HL-60/S4 (cell line): ENCODE measurements at regions not wholly inside any gene's neighbourhood (a gene's known extent, or its start where the extent isn't known, plus 50 kb on each side); places are given as distances from the start of the nearest gene placed in this dataset.

Experiments used
- in situ Hi-C: fragments of 300-500 bp; cut with MboI; formaldehyde crosslinking; loops from 2 replicates; pipeline ENCODE4 v1.14.3; 2022; ENCODE audit warnings: low sequenced_read_pairs

DNA sequence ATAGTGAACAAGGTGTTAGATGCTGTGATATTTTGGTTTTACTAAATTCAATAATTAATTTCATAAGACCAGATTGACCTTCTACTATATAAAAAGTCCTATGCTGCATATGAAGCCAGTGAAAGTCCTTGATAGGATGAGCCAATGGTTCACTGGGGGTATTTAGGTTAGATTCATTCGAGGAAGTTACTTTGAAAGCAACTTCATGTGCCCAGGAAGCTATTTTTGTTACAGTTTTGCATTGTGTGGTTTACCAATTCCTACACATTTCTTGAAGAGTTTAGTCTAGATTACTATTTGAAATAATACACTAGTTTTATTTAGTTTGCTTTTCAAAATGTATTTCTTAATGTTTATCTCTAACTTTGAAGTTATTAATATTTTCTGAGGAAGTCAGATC is 58.5 kb upstream of the RMST start:
- in situ Hi-C loops, result no loop called here

DNA sequence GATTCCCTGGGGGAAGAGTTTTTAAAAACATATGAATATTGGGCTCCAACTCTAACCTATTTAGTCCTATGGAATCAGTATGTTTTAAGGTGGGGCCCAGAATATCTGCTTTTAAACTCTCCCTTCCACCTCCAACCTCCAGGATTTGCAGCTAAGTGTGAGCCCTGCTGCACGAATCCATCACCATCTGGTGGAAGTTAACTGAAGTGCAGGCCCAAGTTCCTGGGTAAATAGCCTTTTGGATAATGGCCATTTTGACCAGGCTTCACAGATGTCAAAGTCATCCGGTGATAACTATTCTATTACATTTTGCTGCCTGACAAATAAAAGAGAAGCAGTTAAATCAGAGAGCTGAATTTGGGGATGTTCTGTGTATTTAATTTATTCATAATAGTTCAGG is 58.1 kb upstream of the RMST start:
- in situ Hi-C loops, result no loop called here

DNA sequence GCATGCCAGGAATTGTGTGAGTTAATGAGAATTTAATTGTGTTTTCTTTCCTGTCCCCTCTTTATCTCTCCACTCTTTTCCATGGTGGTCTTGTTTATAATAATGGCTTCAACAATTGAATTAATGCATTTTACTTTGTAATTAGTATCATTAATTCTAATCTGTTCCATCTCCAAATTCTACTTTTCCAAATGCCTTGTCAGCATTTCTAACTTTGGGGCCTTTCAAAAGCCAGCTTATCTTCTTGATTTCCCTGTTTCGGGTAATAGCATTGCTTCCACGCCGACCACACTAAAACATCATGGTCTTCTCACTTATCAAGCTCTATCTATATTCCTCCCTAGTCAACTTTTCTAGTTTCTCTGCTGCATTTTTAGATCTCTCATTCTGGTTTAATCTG is 54.2 kb upstream of the RMST start:
- in situ Hi-C loops, result no loop called here

DNA sequence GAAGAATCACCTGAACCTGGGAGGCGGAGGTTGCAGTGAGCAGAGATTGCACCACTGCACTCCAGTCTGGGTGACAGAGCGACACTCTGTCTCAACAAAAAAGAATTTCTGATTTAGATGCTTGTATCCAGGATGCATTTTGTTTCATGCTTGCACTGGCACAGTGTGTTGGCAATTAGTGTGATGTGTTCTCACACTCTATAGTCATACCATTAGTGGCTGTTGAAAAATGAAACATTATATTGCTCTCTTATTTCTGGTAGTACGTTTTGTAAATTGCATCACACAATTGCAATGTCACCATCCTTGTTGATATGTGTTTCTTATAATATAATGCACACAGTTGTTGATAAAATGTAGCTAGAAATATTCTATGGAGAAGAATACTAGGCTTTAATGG is 51.3 kb upstream of the RMST start:
- in situ Hi-C loops, result no loop called here
